ENCODE measurements at regions not wholly inside any gene's neighbourhood (a gene's known extent, or its start where the extent isn't known, plus 50 kb on each side); places are given as distances from the start of the nearest gene placed in this dataset.

DNA sequence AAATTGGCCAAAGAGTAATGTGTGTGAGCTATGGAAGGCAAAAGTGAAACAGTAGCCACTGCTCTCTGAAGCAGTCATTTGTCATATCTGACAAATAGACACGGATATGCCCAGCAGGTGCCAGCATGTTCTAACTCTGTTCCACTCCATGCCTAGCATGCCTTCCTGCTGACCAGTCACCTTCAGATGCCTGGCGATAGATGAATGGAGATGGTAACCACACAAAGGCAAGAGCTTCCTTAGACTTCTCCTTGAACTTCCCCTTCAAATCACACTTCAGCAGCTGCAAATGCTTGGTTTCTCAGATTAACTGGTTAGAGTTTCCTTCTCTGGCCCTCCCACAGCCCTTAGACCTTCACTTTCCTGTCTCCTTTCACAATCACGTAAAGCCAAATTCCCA, 429.9 kb downstream of the DAD1 start:
- DNase-seq (ENCODE audit: low read depth): no peak

DNA sequence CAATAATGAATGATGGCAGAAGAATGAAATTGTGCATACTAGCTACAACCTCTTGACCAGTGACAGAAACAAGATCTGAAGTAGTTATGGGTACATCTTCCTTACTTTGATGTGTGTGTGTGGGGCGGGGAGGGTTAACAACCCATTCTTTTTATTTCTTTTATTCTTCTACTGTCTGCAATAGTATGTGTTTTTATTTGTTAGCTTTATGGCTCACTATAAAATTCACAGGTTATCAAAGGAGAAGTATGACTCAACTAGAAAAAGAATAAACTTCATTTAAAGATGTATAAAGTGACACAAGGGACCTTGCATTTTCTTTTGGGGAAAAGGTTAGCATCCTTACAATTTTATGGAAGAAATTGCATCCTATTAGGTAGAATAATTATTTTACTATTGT, 430.5 kb downstream of the DAD1 start:
- no peak for DNase-seq (ENCODE audit: low read depth)

DNA sequence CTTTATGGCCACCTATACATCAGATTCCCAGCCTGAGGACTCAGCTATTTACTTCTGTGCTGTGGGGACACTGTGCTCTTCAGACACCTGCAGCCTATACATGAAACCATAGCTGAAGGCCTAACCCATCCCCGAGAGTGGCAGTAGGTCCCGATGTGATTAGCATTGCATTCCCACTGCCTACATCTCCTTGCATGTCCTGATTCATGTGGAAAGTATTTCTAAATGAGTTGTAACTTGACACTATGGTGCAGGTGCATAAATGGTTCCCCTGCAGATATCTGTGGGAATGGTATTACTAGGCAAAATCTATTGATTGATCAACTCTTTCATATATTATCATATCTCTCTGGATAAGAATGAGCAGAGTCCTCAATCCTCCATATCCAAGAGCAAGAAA, 433.5 kb downstream of the DAD1 start:
- no peak for DNase-seq (ENCODE audit: low read depth)

DNA sequence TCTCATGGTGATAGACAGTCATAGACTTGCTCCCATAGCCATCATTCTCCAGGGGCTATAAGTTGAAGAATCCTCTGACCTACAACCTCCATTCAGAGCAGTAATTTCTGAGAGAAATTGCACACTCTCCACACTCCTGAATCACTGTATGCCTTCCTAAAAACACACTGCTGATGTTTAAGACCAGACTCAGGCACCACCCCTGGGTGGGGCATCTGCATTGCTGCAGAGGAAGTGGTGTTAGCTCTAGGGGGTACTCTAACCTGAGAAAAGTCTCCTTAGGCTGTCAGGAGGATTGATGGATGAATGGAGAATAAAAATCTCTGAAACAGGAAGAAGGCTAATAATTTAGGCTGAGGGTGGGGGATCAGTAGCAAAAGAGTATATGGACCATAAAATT, 436.1 kb downstream of the DAD1 start:
- DNase-seq (ENCODE audit: low read depth): no peak

DNA sequence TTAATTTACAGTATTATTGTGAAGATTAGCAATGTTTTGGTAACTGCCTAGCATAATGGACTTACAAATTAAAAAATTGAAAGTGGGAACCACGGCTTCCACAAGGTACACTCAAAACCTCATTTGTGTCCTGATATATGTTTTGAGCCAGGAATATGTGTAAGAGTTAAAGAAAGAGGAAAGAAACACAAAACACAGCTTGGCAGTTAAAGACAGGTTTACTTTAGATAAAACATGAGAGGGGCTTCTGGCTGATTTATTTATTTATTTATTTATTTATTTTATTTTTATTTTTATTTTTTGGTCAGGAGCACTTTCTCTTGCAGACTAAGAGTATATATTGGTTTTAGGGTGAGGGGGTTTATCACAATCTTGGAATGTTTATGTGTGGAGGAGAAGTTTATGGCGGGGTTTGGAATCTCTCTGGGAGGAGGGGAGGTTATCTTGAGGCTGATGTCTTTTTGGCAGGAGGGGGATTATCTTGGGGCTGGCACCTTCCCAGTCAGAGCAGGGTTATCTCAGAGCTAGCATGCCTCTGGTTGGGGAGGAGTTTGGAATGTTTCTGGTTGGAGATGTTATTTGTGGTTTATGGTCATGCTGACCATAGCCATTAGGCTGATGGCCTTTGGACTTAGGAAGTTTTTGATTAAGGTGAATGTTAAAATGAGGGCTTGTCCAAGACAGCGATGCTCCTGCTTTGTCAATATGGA, 436.7 kb downstream of the DAD1 start:
- no peak for DNase-seq (ENCODE audit: low read depth)

DNA sequence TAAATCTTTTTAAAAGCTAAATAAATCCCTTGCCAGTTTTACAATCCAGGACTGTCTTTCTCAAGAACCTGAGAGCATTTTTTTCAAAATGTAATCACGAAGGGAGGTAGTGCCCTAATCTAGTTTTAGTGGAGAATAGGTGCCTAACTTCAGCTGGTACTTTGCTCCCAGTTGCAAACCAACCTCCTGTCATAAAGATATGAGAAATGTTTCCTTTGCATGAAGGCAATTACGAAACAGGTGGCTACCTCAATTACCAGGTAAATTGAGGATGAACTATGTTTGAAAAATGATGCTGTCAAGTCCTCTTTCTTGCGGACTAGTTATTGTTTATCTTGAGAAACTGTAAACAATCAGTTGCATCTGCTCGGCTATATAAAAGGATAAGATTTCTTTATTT, 437.9 kb downstream of the DAD1 start:
- no peak for DNase-seq (ENCODE audit: low read depth)

DNA sequence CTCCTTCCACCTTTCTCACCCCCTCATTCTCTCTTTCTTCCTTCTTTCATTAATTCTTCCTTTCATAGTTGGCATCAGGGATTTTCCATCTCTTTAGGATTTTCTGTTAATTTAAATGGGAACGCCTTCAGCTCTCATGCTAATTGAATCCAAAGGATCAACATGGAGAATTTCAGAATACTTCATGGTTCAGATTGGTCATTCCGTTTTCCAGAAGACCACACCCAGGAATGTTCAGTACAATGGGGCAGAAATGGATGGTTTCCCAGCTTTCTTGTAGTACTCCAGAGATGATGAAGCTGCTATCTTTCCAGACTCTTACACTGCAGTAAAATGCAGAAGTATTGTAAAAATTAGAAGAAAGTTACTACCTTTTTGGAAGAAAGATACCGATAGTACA, 440.0 kb downstream of the DAD1 start:
- DNase-seq (ENCODE audit: low read depth): no peak

DNA sequence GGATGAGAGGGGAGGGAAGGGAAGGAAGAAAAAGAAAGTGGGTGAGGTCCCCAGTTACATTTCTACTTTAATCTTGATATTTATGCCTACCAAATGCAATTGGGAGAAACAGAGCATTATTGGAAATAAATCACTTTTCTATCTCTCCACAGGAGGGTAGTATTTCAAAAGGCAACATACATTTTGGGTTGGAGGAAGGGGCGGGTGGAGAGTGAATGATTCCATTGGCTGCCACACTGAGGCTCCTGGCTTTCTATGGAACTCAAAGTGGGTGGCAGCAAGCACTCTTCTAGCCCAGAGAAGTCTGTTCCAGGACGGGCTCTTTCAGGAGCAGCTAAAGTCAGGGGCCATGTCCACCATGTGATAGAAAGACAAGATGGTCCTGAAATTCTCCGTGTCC, 441.3 kb downstream of the DAD1 start:
- no peak for DNase-seq (ENCODE audit: low read depth)

DNA sequence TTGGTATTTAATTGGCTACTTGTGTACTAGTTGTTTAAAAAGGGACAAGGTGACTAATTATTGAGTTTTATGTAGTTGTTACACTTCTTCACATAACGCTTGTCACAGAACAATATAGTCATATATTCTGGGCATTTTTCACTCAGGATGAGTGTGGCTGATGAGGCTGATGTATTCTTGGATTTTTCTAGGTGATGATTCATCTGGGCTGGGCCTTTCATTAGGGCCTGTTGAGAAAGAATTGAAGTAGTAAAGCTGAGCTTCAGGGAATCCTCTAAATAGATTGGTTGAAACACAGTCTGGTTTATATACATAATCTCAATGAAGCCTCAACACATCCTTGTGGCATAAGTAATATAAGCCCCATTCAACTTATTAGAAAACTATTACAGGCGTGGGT, 445.7 kb downstream of the DAD1 start:
- DNase-seq (ENCODE audit: low read depth): no peak

DNA sequence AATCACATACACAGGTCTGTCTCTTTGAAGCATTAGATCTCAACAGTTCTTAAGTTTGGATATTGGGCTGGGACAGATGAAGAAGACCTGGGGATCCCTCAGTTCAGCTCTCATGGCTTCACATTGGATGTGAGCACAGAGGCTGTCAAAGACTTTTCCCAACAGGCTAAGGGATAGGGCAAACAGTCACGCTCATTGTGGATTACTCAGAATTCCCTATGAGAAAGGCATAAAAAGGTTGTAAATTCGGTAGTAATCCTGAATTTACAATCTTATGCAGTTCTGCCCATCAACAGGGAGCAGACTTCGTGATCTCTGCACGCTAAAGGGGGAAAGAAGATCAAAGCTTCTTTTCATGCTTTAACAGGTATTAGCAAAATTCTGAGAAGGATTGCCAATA, 448.4 kb downstream of the DAD1 start:
- DNase-seq (ENCODE audit: low read depth): no peak

DNA sequence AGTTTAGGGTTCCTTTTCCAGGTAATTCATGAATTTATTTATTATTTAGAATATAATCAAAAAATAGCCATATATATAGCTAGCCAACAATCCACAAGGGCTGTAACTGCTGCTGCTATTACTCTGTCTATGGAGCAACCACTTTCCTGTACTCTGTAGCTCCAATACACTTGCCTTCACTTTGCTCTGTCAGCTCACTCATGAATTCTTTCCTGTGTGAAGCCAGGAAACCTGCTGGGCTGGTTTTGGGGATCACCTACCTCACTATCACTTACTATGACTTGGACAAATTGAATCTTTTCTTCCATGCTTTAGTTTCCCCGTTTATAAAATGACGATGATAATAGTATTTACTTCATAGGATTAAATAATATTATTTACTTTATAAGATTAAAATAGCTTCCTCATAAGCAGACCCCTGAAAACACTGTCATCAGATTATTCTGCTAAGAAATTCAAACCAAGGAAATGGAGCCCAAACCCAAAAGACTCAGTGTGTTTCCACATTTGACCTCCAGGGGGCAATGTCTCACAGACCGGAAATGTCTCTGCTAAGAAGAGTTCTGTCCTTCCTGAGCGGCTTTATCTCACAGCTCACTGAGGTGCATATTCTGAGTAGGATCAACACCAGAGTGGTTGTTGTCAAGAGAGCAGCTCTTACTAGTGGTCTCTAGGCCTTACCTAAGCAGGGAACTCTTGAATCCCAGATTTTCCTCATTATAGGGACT, 457.1 kb downstream of the DAD1 start:
- no peak for DNase-seq (ENCODE audit: low read depth)

DNA sequence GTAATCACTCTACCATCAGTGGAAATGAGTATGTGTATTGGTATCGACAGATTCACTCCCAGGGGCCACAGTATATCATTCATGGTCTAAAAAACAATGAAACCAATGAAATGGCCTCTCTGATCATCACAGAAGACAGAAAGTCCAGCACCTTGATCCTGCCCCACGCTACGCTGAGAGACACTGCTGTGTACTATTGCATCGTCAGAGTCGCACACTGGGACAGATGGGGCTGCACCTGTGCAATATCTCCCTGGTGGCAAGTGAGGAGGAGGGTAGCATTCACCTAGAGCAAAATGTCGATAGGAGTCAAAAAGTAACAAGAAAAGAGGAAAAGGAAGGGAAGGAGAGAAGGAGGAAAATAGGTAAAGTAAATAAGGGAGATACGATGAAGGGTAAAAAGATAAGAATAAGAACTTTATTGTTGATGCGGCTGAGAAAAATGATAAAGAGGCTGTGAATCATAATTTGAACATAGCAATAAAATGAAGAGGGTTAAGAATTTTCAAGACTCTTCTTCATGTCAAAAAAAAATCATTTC, 450.5 kb upstream of the OR4E1 start:
- DNase-seq (ENCODE audit: low read depth): no peak

DNA sequence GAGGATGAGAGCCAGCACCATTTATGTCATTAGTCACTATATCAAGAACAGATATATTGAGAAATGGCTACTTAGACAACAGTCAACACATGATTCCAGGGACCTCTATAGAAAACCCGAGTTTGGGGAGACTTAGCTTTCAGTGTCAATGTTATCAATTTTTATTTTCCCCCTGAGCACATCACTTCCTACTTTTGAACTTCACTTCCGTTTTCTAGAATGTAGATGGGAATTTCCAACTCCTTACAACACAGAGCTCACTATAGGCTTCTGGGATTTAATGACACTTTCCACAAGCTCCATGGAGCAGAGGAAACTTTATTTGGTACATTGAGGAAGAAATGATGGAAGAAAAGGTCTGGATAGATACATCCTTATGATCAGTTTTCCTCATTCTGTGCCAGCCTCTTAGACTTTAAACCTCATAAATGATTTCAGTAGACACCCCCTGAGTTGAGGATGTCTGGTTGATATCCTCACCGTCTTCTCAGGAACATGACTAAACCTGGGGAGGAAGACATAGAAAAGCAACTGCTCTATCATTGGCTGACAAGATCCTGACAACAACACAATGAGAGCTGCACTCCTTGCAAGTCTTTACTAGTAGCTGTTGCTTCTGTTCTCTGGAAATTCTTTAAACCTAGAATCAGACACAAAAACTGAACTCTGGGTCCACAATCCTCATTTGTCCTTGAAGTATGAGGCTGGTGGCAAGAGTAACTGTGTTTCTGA, 449.4 kb upstream of the OR4E1 start:
- DNase-seq (ENCODE audit: low read depth): no peak

DNA sequence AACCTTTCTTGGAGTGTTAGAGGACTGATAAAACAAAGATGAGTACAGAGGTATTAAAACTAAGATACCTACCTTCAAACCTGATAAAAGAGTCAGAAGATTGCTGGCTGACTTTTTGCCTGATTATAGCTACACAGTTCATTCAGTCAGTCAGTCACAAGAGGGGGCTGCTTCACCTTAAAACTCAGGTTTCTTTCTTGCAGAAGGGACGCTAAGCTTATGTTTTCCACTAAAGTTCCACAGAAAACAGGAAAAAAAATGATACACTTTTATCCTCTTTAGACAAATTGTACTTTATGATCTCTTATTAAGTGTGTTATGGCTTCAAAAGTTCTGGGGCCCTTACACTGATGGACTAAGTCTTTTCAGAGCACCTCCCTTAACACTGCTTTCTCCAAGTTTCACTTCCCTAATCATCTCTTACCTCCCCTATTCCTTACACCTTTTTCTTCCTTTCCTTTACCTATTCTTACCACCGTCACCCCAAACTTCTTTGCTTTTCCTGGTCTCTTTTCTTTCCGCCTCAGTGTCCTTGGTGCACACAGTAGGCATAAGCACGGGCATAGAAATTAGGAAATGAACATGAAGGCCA, 448.7 kb upstream of the OR4E1 start:
- no peak for DNase-seq (ENCODE audit: low read depth)

DNA sequence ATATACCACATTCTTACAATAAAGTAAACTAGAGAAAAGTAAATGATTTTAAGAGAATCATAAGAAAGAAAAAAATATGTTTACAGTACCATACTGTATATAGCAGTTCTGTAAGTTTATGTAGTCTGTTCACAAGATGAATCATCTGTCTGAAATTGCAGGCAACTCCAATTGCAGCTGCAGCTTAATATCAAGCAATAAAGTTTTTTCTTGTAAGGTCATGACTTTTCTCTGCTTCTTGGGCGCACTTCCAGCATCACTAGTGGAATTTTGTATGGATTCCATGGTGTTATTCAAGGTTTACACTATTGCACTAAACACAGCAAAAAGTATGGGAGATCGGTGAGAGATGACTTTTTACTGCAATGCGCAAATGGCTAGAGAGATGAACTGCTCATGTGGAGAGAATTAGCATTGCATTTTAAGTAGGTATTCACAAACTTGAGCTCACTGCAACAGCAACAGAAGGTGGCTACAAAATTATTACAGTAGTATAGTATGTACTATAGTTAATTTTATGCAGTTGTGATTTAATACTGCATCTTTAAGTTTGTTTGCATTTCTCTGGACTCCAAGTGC, 445.4 kb upstream of the OR4E1 start:
- peak; percentile 11 for DNase-seq (ENCODE audit: low read depth)

DNA sequence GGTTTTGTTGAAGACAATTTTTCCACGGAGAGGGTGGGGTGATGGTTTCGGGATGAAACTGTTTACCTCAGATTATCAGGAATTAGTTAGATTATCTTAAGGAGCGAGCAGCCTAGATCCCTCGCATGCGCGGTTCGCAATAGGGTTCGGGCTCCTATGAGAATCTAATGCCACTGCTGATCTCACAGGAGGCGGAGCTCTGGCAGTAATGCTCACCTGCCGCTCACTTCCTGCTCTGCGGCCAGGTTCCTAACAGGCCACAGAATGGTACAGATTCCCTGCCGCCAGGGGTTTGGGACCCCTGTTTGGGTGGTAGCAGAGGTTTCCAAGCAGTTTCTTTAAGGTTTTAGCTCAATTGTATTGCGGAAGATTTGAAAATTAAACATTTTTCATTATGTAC, 439.8 kb upstream of the OR4E1 start:
- DNase-seq (ENCODE audit: low read depth): no peak

DNA sequence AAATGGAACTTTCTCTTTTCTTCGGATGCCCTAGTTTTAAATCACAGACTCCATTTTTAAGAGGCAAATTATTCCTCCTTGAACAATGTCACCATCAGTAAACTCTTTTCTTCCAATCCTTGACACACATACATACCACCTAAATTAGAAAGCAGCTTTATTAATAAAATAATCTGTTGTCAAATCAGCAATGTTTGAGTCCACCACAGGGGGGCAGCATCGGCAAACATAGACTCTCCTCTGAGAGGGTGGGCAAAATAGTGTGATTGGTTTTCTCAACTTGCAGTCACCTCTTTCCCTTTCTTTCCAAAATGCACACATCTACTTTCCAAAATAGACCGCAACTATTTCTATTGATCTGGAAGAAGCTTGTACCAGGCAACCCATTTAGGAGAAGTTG, 438.4 kb upstream of the OR4E1 start:
- DNase-seq (ENCODE audit: low read depth): no peak

DNA sequence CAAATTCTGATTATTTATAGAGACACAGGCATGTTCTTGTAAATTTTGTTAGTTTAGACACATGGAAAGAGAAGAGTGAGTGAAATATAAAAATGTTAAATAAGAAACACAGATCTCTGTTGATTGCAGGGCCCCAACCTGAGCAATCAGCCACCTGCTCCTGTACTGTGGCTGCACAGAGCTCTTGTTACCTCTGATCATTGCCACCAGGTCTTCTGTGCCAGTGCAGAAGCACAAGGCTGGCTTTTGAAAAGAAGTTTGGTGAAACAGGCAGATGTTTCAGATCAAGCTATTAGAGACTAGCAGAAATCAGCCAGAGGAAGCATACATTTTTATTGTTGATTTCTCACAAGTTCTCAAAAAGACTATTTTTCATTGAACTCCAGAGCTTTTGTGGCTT, 434.1 kb upstream of the OR4E1 start:
- DNase-seq (ENCODE audit: low read depth): no peak

DNA sequence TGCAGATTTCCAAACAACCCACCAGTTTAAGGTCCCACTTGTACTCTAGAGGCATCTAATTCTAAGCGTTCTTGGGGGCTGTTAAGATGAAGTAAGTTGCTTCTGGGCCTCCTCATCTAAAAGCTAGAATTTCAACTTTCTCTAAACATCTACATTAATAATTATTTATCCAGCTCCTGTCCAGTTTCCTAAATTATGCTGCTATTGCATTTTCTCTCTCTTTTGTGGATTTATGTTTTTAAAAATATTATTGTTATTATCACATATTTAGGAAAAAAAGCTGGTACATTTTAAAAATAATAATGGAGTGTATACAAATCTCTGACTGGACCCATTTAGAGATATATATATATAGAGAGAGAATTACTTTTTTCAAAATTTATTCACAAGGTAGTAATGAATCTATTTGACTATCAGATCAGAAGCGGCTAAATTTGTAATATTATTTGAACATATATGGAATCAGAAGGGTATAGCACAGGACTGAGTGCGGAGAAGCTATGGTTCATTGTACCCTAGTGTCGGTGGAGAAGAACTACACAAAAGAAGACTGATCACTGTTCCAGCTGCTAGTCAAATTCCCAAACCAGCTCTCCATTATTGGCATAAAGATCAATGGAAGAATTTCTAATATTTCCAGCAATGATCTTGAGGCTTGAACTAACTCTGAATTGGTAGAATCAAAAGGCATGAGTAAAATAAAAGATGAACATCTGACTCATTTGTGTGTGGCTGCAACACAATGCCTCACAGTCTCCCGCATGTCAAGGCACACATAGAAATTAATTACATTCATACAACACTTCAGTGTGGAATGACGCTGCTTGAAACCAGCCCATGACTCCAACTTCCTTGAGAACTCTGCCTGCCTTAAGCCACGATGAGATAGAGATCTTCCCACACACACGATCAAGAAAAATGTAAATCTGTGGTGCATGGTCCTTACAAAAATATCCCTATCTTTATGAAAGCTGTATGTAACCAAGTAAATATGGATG, 433.4 kb upstream of the OR4E1 start:
- DNase-seq (ENCODE audit: low read depth): no peak

DNA sequence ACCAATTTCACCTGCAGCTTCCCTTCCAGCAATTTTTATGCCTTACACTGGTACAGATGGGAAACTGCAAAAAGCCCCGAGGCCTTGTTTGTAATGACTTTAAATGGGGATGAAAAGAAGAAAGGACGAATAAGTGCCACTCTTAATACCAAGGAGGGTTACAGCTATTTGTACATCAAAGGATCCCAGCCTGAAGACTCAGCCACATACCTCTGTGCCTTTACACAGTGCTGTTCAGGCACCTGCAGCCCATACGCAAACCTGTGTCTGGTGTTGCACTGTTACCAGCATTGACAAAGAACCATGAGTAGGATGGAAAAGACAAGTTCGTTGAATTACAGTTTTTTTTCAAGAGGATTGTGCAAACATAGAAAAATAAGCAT, 432.0 kb upstream of the OR4E1 start:
- DNase-seq (ENCODE audit: low read depth): no peak
